GM21390 (cell line): ENCODE measurements at regions not wholly inside any gene's neighbourhood (a gene's known extent, or its start where the extent isn't known, plus 50 kb on each side); places are given as distances from the start of the nearest gene placed in this dataset.

Experiments used
- ATAC-seq: cut with Tn5 transposase; IDR thresholded peaks from one replicate; pipeline ENCODE4 v1.9.1; 2021; ENCODE audit not compliant: unreplicated experiment

DNA sequence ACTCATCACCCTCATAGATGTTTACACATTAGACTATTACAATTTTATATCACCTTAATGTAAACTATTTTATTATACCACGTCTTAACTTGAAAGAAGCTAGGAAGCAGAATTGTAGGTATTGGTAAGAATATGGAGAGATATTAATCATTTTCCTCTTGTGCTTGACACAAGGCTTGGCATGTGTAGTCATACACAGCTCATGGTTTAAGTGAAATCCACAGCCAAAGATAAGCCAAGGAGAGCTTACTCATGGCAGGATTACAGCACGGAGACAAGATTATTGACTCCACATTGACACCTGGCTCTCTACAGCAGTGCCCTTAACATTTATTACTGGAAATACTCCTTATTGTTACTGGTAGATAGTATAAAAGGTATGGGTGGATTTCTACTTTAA is 68.4 kb upstream of the ADGRL4 start:
- no peak for ATAC-seq

DNA sequence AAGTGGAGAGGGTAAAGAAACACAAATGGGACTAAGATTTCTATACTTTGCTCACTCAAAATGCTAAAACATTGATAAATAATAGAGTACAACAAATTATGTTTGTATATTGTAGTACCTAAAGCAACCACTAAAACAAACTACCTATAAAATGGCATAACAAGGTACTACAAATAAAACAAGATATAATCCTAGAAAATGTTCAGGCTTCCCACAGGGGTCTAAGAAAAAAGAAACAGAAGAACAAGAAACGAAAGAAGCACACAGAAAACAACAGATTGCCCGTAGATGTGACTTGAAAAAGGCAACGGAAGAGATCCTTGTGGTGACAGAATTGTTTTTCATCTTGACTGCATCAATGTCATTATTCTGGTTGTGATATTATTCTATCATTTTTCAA is 63.3 kb upstream of the ADGRL4 start:
- ATAC-seq: no peak

GRCh38 chr1:79059341-79059740 is 52.8 kb upstream of the ADGRL4 start:
- no peak for ATAC-seq
